K562 (cell line): ENCODE measurements at regions not wholly inside any gene's neighbourhood (a gene's known extent, or its start where the extent isn't known, plus 50 kb on each side); places are given as distances from the start of the nearest gene placed in this dataset.
A peak's percentile ranks its signal among the peaks of the same experiment; 100 is the strongest.

ENCODE experiments used
- ADNP ChIP-seq: fragments of 200-800 bp; sonication (Bioruptor generic); IDR thresholded peaks from 2 replicates; pipeline ENCODE4 v1.6.1; 2016; ENCODE audit warnings: missing genetic modification characterization, missing compliant biosample characterization
- ATF7 ChIP-seq: fragments of 450-650 bp; IDR thresholded peaks from 2 replicates; pipeline ENCODE4 v1.7.1; 2014; ENCODE audit warnings: mild to moderate bottlenecking, moderate library complexity
- CREM ChIP-seq: IDR thresholded peaks from 2 replicates; pipeline ENCODE4 v1.6.1; 2014; ENCODE audit warnings: antibody characterized with exemption, low read depth
- FOXP4 ChIP-seq: sonication (generic); formaldehyde crosslinking; IDR thresholded peaks from 2 replicates; pipeline ENCODE4 v1.8.0; 2022; ENCODE audit warnings: mild to moderate bottlenecking, missing genetic modification reagents, borderline replicate concordance
- L3MBTL2 ChIP-seq: fragments of 450-650 bp; IDR thresholded peaks from 2 replicates; pipeline ENCODE4 v1.6.1; 2016; ENCODE audit warnings: mild to moderate bottlenecking, moderate library complexity
- NFE2L1 ChIP-seq: fragments of 450-650 bp; IDR thresholded peaks from 2 replicates; pipeline ENCODE4 v1.6.1; 2016; ENCODE audit warnings: missing genetic modification characterization, low read depth, mild to moderate bottlenecking, missing compliant biosample characterization, moderate library complexity, borderline replicate concordance
- NFRKB ChIP-seq: fragments of 450-650 bp; IDR thresholded peaks from 2 replicates; pipeline ENCODE4 v1.6.1; 2016; ENCODE audit warnings: low read depth
- POLR2AphosphoS5 ChIP-seq: IDR thresholded peaks from 2 replicates; pipeline ENCODE4 v1.6.1; 2011; ENCODE audit warnings: mild to moderate bottlenecking, low read depth, low read length, moderate library complexity; ENCODE audit not compliant: control insufficient read depth, insufficient read depth
- REST ChIP-seq, 2 experiments: fragments of 450-650 bp; formaldehyde crosslinking in 1 of 2; IDR thresholded peaks; 2 replicates each; pipeline versions ENCODE4 v1.4.0 to v1.6.1; 2014 to 2020; ENCODE audit warnings: mild to moderate bottlenecking in 2 of 2, borderline replicate concordance in 1 of 2, low read depth in 1 of 2
- SMARCB1 ChIP-seq: IDR thresholded peaks from 2 replicates; pipeline ENCODE4 v1.6.1; 2011; ENCODE audit warnings: improper control_type of control experiment, low read depth; ENCODE audit not compliant: insufficient read length
- THAP12 ChIP-seq: fragments of 250-450 bp; sonication (Bioruptor Pico); IDR thresholded peaks from 2 replicates; pipeline ENCODE4 v1.9.0; 2021; ENCODE audit warnings: mild to moderate bottlenecking, inconsistent platforms
- TRIM24 ChIP-seq, 2 experiments: fragments of 450-650 bp; IDR thresholded peaks; 2 replicates each; pipeline ENCODE4 v1.6.1; 2016
- USF1 ChIP-seq: sonication (generic); formaldehyde crosslinking; IDR thresholded peaks from 2 replicates; pipeline ENCODE4 v1.9.0; 2022; ENCODE audit warnings: mild to moderate bottlenecking, missing genetic modification reagents

GRCh38 chr16:85261657-85262557, 149.6 kb upstream of the CIBAR2 start (continued):
- peak; percentile 16; the same call in 1 of the 2 replicates for TF ChIP-seq FOXP4
- no peak for TF ChIP-seq NFE2L1 (tag)
- TF ChIP-seq THAP12 (CRISPR knock-in tag), result no peak
- TF ChIP-seq ATF7, result no peak
- TF ChIP-seq NFRKB, result no peak
- peak; percentile 10 to 56; a peak in 1 of 4 replicates for TF ChIP-seq TRIM24 (IDR thresholded peaks at IDR 0.05)
- peak; percentile 45; the same call in 1 of the 2 replicates for TF ChIP-seq CREM
- peak; percentile 60; the same call in 1 of the 2 replicates for TF ChIP-seq POLR2AphosphoS5
- TF ChIP-seq L3MBTL2, result peak; percentile 82
- no peak for TF ChIP-seq SMARCB1
- TF ChIP-seq REST (IDR thresholded peaks at IDR 0.05; ENCODE audit: borderline replicate concordance), result 0 out of 2 replicates have a peak, but pooled peaks have one; percentile 6
- TF ChIP-seq REST (CRISPR knock-in tag; IDR thresholded peaks at IDR 0.05; ENCODE audit: low read depth), result no peak
- TF ChIP-seq USF1 (CRISPR knock-in tag), result 0 out of 2 replicates have a peak, but pooled peaks have one; percentile 25
- peak; percentile 92 for TF ChIP-seq ADNP (tag)
